NCI-H1105 treated with DMSO at 0.1 percent for 48 hours (cell line): ENCODE measurements at regions not wholly inside any gene's neighbourhood (a gene's known extent, or its start where the extent isn't known, plus 50 kb on each side); places are given as distances from the start of the nearest gene placed in this dataset.
"Not testable (repeated sequence)": the region's sequence is repeated elsewhere in the genome, so short reads cannot be mapped to it uniquely, and the experiment has no call there.

Experiments used
- DNase-seq: peaks from one replicate; lab custom pipeline; 2025; lab: John Stamatoyannopoulos, UW

DNA sequence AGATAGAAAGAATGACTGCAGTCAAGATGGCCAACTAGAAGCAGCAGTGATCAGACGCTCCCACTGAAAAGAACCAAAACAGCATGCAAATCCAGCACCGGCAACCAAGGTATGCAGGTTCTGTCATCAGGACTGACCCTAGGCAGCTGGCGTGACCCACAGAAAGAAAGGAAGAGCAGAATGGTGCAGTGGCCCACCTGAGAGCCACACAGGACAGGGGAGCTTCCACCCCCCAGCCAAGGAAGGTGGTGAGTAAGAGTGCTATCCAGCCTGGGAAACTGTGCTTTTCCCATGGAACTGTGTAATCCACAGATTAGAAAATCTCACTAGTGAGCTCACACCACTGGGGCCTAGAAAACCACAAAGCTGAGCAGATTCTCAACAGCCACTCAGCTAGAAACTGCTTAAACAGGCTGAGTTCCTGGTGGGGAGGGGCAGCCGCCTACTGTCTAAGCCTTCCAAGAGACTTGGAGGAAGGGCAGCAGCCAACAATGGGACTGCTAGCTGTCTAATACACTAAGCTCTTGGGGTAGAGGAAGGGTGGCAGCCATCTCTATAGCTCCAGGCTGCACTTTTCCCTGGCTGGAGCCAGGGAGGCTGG lies 127.9 kb downstream of the EVA1A start:
- DNase-seq = no peak

DNA sequence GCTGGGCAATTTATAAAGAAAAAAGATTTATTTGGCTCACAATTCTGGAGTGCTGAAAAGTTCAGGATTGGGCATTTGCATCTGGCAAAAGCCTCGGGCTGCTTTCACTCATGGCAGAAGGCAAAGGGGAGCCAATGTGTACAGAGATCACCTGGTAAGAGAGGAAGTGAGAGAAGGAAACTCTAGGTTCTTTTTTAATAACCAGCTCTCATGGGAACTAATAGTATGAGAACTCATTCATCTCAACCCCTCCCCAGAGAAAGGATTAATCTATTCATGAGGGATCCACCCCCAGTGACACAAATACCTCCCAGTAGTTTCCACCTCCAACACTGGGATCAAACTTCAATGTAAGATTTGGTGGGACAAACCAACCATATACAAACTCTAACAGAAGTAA lies 129.0 kb downstream of the EVA1A start:
- DNase-seq = no peak

DNA sequence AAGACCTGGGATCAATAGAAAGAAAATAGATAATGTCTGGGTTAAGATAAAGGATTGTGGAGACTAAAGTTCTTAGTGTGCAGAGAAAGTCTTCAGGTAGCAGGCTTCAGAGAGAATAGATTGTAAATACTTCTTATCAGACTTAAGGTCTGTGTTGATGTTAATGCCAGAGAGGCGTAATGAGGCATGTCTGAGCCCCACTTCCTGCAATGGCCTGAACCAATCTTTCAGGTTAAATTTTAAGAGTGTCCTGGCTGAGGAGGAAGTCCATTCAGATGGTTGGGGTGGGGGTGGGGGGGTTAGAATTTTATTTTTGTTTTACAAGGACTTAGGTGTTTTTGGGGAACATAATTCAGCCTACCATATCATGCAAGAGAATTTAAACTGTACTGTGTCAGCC lies 129.5 kb downstream of the EVA1A start:
- no peak for DNase-seq

DNA sequence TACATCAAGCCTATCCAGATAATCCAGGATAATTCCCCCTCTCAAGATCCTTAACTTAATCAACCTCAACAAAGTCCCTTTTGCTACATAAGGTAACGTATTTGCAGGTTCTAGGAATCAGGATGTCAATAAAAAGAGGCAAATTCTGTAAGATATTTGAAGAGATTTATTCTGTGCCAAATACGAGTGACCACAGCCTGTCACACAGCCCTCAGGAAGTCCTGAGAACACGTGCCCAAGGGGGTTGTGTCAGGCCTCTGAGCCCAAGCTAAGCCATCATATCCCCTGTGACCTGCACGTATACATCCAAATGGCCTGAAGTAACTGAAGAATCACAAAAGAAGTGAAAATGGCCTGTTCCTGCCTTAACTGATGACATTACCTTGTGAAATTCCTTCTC lies 130.3 kb downstream of the EVA1A start:
- not testable (repeated sequence) for DNase-seq

DNA sequence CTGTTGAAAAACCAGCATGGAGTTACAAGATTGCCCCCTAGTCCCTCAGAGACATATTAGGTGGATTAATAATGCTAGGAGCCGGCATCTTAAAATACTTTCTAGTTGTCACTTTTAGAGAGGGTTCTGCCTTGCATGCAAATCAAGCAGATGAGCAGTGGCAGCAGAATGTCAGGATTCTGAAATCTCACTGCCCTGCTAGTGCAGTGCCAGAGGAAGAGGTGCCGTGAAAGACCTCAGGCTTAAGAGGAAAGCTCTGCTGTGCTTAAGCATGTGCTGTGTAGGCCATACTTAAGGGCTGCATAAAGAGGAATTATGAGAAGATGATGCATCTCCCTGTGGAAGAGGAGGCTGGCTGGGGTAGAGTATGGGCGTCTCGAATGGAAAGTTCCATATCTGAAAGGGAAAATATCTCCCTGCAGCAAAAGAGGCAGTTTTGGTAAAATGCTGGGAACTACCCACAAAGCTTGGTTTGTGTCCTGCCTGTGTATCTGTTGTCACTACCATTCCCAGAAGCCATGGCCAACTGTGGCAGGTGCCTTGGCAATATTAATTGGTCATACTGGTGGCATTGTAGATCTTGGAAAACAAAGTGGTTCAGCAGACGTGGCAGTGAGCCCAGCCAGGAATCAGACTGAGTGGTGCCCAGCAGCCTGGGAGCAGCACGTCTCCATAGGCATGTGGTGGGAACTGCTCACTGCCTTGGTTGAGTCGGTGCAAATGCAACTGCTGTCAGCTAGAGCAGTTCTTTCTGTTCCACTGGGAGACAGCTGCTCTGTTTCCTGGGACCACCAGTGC lies 131.9 kb downstream of the EVA1A start:
- no peak for DNase-seq

DNA sequence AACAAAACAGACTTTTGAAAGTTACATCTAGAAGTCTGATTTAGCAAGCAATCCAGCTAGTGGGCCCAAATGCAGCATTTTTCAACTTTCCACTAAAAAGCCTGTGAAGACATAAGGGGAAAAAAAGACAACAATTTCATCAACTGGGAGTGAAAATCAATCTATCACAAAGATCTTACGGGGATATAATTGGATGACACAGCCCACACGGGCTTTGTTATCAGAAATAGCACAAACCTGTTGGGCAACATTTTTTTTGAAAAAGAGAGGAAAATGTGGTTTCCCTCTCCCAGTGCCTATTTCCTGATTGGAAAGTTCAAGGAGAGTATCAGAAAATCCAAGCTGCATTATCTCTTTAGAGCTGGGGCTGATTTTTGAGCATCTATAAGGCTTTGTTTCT lies 132.7 kb downstream of the EVA1A start:
- no peak for DNase-seq

DNA sequence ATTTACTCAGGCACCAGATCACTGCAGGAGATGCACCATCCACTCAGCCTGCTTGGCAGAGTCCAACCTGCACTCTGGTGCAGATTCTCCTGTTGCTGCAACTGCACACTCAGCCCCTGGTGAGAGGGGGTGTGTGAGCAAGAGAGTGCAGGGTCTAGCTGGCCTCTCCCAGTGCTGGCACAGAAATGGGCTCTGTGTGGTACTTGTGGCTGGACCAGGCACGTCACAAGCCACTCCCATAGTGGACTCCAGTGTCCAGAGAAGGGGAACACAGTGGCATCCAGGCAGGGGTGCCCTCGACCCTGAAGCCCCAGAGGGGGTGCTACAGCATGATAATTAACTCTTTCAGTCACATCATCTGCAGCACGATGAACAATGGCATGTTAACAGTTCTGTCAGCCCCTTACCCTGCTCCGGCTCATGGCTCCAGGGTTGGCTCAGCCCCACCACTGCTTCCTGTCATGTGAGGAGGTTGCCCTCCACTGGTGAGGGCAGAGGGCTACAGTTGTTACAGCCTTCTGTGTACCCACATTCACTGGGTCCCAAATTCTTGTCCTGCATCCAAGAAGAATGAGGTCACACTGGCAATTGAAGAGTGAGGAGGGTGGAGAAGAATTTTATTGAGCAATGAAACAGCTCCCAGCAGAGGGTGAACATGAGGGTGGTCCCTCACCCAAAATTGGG lies 135.7 kb downstream of the EVA1A start:
- no peak for DNase-seq

DNA sequence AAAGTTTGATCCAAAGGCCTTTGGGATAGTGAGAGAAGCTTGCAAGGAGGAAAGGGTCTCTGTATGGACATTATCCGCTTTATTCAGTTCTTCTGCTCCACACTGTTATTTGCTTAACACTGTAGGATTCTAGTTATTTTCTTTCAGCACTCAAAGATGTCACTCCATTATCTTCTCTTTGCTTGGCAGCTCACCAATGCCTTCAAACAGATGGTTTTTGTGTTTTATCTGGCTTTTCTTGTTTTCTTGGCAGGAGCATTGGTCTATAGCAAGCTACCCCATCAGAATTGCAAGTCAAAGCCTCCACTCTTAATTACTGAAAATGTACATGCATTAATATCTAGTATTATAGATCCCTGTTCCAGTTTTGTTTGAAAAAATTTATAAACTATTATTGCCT lies 138.8 kb downstream of the EVA1A start:
- DNase-seq = no peak

DNA sequence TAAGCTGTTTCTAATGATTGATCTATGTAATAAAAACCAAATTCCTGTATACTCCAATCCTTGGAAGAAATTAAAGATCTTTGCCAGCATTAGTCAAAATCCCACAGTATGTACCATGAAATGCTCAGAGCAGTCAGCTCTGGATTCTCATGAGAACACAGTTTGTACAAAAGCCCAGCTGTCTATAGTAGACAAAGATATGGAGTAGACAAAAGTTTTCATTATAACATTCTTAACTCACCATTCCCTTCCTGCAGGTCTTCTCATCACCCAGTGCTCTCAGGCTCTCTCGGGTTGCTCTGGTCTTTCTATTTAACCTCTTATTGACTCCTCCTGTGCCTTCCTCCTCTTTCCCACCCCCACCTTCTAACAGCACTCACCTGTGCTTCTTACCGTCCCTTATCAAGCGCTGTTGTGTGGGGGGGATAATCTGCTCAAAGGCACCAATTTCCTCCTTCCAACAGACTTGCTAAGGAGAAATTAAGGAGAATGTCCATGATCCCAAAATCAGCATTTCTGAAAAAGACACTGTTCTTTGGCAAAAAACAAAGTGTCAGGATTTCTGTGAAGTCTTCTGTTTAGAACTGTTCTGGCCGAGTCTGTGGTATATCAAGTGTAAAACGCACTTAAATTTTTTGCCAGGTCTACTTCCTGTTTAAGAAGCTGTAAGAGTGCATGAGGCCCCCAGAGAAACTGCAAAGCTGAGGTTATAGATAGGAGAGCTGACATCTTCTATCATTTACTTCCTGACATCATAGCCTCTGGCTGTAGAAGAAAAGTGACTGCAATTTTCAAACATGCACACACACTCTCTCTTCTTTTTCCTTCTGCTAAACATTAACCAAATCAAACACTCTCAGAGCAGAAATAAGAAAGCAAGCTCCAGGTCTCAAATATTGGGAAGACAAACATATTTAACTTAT lies 144.1 kb downstream of the EVA1A start:
- DNase-seq = no peak

DNA sequence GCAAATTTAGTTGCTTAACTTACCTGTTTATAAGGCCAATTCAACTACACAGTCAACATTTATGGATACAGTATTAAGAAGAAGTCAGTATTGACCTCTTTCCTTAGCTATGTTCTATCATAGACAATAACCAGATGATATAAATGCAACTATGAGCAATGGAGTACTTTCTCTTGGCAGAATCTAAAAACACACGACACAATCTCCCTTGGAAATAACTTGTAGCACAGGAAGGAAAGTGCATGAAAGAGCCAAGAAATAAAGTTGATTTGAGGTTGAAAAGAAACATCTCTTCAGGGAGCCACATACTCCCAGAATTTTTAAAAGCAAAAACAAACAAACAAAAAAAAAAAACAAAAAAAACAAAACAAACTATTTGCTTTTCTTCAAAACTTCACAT lies 145.0 kb downstream of the EVA1A start:
- DNase-seq = no peak

DNA sequence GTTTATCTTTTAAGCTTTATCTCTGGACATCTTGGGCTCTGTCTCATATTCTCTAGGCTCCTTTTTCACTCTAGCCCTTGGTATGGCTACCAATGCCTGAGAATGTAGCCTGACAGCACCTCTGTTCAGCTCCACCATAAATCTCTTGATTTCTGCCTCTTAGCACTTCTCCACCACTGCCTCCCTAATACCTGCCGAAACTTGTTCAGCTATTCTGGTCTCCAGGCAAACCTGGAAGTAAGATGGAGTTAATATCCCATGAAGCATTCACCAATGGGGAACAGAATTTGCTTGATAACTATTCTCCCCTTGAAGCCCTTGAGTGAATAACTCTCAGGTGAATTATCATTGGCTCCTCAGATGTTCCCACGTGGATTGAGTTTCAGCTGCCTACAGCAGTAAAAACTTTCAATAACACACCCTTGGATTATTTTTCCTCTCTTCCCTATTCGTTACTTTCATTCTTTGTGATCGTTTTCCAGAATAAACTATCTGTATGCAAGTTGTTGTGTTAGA lies 145.6 kb downstream of the EVA1A start:
- DNase-seq = no peak

DNA sequence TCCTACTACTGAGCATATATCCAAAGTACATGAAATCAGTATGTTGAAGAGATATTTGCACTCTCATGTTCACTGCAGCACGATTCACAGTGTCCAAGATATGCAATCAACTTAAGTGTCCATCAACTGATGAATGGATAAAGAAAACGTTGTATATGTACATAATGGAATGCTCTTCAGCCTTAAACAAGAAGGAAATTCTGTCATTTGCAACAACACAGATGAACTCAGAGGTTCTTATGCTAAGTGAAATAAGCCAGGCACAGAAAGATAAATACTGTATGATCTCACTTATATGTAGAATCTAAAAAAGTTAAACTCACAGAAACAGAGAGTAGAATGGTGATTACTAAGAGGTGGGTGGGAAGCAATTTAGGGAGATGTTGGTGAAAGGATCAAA lies 149.2 kb downstream of the EVA1A start:
- no peak for DNase-seq

DNA sequence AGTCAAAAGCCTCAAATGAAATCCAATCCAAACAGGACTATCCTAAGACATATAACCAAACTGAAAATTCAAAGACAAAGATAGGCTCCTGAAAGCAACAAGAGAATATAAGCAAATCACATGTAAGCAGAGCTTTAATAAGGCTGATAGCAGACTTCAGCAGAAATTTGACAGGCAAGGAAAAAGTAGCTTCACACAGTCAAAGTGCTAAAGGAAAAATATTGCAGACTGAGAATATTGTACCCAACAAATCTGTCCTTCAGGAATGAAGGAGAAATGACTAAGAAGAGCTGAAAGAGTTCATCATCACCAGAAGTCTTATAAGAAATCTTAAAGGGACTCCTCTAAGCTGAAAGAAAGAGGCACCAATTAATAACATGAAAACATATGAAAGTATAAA lies 150.0 kb downstream of the EVA1A start:
- DNase-seq = no peak

DNA sequence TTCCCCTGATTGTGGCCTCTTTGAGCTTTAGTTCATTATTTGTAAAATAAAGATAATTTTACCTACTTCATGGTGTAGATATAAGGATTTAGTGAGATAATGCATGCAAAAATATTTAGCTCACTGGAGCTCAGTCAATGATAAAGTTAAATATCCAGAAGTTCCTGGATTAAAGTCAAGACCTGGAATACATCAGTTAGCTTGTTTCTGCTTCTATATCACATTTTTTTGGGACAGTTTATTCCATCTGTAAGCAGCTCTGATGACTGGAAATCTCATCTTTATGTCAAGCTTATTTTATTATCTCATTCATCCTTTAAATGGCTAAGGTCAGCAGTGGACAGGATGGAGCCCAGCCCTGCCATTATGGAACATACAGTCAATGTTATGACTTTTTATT lies 152.0 kb downstream of the EVA1A start:
- DNase-seq = no peak

DNA sequence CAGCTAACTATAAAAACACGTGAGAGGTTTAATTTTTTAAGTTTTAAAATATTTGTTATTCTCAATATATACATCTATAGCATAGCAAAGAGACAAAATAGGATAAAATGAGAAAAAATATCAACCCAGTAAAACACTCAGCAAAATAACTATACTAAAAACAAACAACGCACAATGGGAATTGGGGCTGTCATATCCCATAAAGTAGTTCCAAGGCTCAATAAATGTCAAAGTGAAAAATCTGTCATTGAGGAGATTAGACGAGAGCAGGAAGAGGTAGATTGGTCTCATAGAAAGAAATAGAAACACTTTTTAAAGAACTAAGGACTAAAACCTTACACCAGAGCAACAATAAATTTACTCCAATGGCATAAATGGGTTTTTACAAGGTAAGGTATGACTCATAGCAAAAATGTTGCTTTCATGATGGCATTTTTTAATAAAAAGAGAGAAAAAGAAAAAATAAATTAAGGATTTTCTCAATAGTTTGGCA lies 153.7 kb downstream of the EVA1A start:
- no peak for DNase-seq

DNA sequence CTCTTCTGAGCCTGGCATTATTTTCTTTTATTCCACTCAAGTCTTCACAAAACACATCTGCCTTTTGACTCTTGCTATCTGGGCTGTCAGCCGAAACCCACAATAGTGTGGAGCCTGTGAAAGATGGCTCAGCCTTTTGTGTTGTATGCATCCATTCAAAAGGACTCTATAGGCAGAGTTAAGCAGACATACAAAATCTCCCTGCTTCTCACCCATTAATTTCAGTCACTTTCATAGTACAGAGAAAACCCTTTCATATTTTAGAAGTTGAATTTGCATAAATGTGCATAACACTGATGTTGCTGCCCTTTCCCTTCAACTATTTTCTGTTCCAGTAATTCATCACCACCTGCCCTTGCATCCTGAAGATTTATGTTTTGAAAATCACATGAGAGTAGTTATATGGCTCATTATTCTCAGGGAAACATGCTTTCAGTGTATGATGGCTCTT lies 154.6 kb downstream of the EVA1A start:
- DNase-seq = no peak

DNA sequence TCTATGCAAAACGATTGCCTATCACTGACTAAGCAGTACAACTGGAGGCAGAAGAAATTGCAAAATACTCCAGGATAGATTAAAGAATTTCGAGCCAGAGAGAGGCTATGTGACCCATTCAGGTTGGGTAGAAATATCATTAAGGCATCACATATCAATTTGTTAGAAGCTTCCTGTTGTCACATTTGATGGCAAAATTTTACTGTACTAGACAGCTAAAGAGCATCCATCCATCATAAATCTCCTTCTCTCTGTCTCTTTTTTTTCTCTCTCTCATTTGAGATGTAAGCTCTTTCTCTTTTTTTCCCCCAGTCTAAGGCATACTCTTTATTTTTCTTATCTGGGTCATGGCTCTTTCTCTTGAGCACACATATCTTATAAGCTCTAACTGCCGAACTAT lies 155.7 kb downstream of the EVA1A start:
- no peak for DNase-seq

DNA sequence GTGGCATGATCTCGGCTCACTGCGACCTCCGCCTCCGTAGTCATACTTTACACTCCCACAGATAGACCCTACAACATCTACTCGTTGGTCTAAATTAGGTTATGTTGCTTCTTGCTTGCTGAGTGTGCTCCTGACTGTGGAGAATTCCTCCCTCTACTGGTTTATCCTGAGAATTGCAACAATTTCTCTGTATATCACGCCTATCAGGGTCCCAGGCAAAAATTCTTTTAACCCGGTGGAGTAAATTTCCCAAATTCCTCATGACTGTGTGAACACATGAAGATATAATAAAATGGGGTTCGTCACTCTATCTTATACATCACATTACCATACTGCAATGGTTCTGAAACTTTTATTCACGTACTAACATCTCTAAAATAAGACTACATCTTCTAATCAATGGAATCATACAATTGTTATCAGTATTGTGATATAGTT lies 156.7 kb downstream of the EVA1A start:
- peak; percentile 54 for DNase-seq

DNA sequence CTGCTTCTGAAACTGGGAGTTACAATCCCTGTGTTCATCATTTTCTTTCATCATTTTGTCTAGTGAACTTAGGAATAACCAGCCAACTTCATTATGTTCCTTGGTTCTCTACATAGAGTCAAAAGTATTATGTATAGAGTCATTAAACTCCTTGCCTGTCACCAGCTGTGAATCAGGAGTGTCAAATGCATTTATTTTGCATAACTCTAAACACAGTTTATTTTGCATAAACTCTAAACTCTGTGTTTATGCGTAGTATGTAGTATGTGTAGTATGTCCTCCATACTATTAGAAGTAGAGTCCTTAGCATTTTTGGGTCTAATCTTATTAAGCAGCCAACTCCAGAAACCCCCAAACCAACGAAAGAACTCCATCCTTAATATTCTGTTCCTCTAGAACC lies 164.4 kb downstream of the EVA1A start:
- no peak for DNase-seq

DNA sequence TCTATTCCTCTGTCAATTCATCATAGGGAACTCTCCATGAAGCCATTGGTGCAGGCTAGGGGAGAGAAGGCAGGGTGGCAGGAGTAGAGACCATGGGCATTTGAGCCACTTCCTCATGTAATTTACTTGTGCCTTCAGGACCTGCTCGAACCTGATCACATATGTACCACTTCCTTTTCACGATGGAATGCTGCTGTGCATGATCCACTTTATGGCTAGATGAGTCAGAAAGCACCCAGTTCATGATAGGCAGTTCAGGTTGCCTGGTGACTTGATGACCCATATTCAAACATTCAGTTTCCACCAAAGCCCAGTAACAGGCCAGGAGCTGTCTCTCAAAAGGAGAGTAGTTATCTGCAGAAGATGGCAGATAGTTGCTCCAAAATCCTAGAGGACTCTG lies 166.0 kb downstream of the EVA1A start:
- not testable (repeated sequence) for DNase-seq

DNA sequence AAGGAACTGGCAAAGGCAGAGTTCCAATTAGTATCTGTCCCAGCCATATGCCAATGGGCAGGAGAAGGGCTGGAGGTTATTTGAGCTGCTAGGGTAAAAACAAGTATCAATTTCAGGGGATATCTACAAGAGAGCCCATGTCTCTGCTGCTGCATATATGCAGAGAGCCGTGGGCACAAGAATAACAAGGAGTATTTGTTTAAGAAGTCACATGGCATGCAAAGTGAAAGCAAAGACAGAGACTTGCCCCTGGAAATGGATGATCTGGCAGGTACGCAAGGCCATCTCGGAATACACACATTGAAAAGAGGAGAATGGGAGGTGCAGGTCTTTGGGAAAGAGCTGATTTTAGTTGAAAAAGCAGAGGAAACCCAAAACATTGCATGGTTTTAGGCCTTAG lies 170.6 kb downstream of the EVA1A start:
- no peak for DNase-seq

DNA sequence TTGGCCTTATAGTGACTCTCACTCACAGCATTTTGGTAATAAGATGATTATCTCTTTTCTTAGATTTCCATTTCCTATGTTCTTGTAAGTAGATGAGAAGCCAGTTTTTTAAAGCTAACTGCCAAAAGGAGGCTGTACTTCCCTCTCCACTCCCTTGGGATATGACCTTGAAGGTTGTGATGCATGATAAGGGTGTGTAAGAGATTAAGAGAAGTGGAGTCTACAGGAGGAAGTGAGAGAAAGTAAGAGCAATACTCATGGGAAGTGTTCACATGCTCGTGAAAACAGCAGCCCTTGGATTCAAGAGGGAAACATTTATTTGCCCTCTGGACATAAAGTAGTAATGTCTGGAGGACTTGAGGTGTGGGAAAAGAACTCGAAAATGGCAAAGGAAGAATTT lies 171.5 kb downstream of the EVA1A start:
- no peak for DNase-seq
